GM12865 (cell line): ENCODE measurements at regions not wholly inside any gene's neighbourhood (a gene's known extent, or its start where the extent isn't known, plus 50 kb on each side); places are given as distances from the start of the nearest gene placed in this dataset.
A peak's percentile ranks its signal among the peaks of the same experiment; 100 is the strongest.

Experiments
- DNase-seq: peaks from one replicate; pipeline ENCODE4 v3.0.0; 2010; ENCODE audit warnings: low read depth
- H3K4me3 ChIP-seq: 2 replicates; pipeline ENCODE4 v1.5.1; 2011; ENCODE audit warnings: mild to moderate bottlenecking, low read depth, low read length, control low read depth
- CTCF ChIP-seq: IDR thresholded peaks from 2 replicates; pipeline ENCODE4 v1.5.1; 2011; ENCODE audit warnings: low read length, control low read depth, low read depth, inconsistent platforms; ENCODE audit not compliant: insufficient read depth; ENCODE audit errors: missing control alignments

- DNase-seq, result peak; percentile 29
- TF ChIP-seq CTCF, result no peak
- no peak overlapping the region for H3K4me3 ChIP-seq
These were observed 68.4 kb upstream of the ADO start for GRCh38 chr10:62736168-62736546.

GRCh38 chr10:62738916-62739315 lies 65.6 kb upstream of the ADO start:
- no peak for DNase-seq
- no peak for TF ChIP-seq CTCF
- H3K4me3 ChIP-seq, result no peak overlapping the region

GRCh38 chr10:62740885-62741745 lies 63.4 kb upstream of the ADO start:
- DNase-seq, result no peak
- TF ChIP-seq CTCF, result no peak
- no peak overlapping the region for H3K4me3 ChIP-seq

GRCh38 chr10:62741996-62742395 lies 62.5 kb upstream of the ADO start:
- no peak for TF ChIP-seq CTCF
- H3K4me3 ChIP-seq, result no peak overlapping the region
- DNase-seq, result no peak

- no peak for TF ChIP-seq CTCF
- DNase-seq, result no peak
- no peak overlapping the region for H3K4me3 ChIP-seq
These were observed 61.9 kb upstream of the ADO start for GRCh38 chr10:62742536-62743061.

- no peak overlapping the region for H3K4me3 ChIP-seq
- DNase-seq, result no peak
- no peak for TF ChIP-seq CTCF
These were observed 60.4 kb upstream of the ADO start for GRCh38 chr10:62744136-62744535.
